ENCODE measurements at regions not wholly inside any gene's neighbourhood (a gene's known extent, or its start where the extent isn't known, plus 50 kb on each side); places are given as distances from the start of the nearest gene placed in this dataset.

- H3K4me3 ChIP-seq (ENCODE audit: low read length), result no peak overlapping the region
- no peak overlapping the region for H3K9ac ChIP-seq (ENCODE audit: low read length)
- no peaks in the 10 kb centered on the region for H3K4me1 ChIP-seq (ENCODE audit: control insufficient read depth, insufficient read depth, low read length)
- no peak overlapping the region for H3K27ac ChIP-seq (ENCODE audit: low read depth, low read length)
- no peaks in the 10 kb centered on the region for H3K36me3 ChIP-seq (ENCODE audit: control insufficient read depth, insufficient read depth, low read length)
- no peaks in the 10 kb centered on the region for H3K27me3 ChIP-seq (ENCODE audit: control insufficient read depth, insufficient read depth, low read length)
Observed at GRCh38 chr4:180179146-180179545, 2064.1 kb upstream of the TENM3 start.

GRCh38 chr4:180189666-180190065 lies 2053.5 kb upstream of the TENM3 start:
- Histone ChIP-seq H3K4me1 (ENCODE audit: control insufficient read depth, insufficient read depth, low read length) (no peaks in the 10 kb centered on the region), H3K9ac (ENCODE audit: low read length) (no peak overlapping the region), H3K36me3 (ENCODE audit: control insufficient read depth, insufficient read depth, low read length) (no peaks in the 10 kb centered on the region), H3K27ac (ENCODE audit: low read depth, low read length) (no peak overlapping the region), H3K4me3 (ENCODE audit: low read length) (no peak overlapping the region), H3K27me3 (ENCODE audit: control insufficient read depth, insufficient read depth, low read length) (no peaks in the 10 kb centered on the region)

DNA sequence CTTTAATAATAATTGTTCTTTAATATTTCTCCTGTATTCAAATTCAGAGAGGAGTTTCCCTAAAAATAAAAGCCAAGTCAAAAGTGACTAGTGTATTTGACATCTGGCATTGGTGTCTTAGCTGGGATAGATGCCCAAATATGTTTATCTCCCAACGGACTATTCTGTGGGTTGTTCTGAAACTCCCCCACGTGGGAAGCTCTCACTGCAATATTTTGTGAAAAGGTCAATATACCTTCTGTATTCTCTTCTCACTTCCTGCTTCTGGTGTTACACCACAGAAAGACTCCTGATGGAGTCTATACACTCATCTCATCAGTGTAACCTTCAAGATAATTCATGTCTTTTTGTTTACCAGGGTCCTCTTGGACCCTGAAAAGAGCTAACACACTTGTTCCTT lies 2052.8 kb upstream of the TENM3 start:
- H3K4me1 ChIP-seq (ENCODE audit: control insufficient read depth, insufficient read depth, low read length), result no peaks in the 10 kb centered on the region
- H3K36me3 ChIP-seq (ENCODE audit: control insufficient read depth, insufficient read depth, low read length), result no peaks in the 10 kb centered on the region
- H3K9ac ChIP-seq (ENCODE audit: low read length), result no peak overlapping the region
- no peak overlapping the region for H3K4me3 ChIP-seq (ENCODE audit: low read length)
- H3K27ac ChIP-seq (ENCODE audit: low read depth, low read length), result no peak overlapping the region
- no peaks in the 10 kb centered on the region for H3K27me3 ChIP-seq (ENCODE audit: control insufficient read depth, insufficient read depth, low read length)

DNA sequence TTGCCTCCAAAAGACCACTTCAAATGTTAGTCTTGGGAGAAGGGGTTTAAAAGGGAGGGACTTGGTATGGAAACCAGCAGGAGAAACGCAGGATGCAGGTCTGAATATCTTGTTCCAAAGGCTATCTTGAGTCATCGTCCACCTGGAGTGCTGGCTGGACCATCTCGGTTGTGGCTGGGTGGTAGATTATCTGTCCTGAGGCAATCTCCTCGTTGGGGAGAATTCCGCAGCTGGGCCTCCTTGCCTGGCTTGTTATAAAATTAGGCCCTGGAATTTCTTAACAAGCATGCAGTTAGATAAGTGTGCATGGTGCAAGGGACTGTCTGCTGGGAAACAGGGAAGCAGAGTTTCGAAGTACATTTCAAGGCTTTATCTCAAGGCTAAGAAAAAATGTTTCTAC lies 2045.7 kb upstream of the TENM3 start:
- Histone ChIP-seq H3K27ac (ENCODE audit: low read depth, low read length) (no peak overlapping the region), H3K36me3 (ENCODE audit: control insufficient read depth, insufficient read depth, low read length) (no peaks in the 10 kb centered on the region), H3K4me1 (ENCODE audit: control insufficient read depth, insufficient read depth, low read length) (no peaks in the 10 kb centered on the region), H3K27me3 (ENCODE audit: control insufficient read depth, insufficient read depth, low read length) (no peaks in the 10 kb centered on the region), H3K9ac (ENCODE audit: low read length) (no peak overlapping the region), H3K4me3 (ENCODE audit: low read length) (no peak overlapping the region)

- Histone ChIP-seq H3K4me3 (ENCODE audit: low read length) (no peak overlapping the region), H3K9ac (ENCODE audit: low read length) (no peak overlapping the region), H3K27ac (ENCODE audit: low read depth, low read length) (no peak overlapping the region), H3K36me3 (ENCODE audit: control insufficient read depth, insufficient read depth, low read length) (no peaks in the 10 kb centered on the region), H3K27me3 (ENCODE audit: control insufficient read depth, insufficient read depth, low read length) (no peaks in the 10 kb centered on the region), H3K4me1 (ENCODE audit: control insufficient read depth, insufficient read depth, low read length) (no peaks in the 10 kb centered on the region)
Observed at GRCh38 chr4:180203349-180203748, 2039.9 kb upstream of the TENM3 start.

DNA sequence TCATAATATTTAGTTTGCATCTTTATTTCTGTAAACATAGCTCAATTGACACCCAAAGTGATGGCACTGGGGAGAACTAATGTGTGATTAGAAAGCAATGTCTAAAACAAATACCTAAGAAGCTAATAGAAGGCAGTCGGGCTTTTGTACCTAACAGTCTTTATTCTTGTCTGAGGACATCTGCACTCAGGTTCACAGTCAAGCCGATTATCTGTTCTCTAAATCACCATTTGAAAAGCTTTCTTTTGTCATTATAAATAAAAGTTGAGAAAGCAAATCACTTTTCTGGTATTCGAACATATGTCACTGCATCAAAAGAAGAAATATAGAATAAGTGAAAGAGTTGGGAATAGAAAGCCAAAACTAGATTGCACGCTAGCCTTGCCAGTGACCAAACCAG lies 2037.9 kb upstream of the TENM3 start:
- Histone ChIP-seq H3K4me1 (ENCODE audit: control insufficient read depth, insufficient read depth, low read length) (no peaks in the 10 kb centered on the region), H3K36me3 (ENCODE audit: control insufficient read depth, insufficient read depth, low read length) (no peaks in the 10 kb centered on the region), H3K9ac (ENCODE audit: low read length) (no peak overlapping the region), H3K27ac (ENCODE audit: low read depth, low read length) (no peak overlapping the region), H3K27me3 (ENCODE audit: control insufficient read depth, insufficient read depth, low read length) (no peaks in the 10 kb centered on the region), H3K4me3 (ENCODE audit: low read length) (no peak overlapping the region)

DNA sequence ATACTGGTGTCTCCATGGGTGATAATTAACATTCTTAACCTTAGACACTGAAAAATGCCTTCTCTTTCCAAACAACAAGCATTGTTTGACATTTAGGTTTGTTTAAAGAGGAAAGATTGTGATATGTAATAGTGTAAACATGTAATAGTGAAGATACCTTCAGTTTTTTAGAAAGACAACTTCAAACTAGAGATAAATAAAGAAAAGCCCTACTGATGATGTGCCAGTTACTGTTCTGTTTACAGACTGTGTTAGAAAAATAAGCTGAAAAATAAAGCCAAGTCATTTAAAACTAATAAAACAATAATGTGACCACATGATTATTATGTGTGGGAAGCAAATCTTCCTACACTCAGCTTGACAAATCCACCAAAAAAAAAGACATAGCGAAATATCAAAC lies 2035.3 kb upstream of the TENM3 start:
- Histone ChIP-seq H3K9ac (ENCODE audit: low read length) (no peak overlapping the region), H3K36me3 (ENCODE audit: control insufficient read depth, insufficient read depth, low read length) (no peaks in the 10 kb centered on the region), H3K27me3 (ENCODE audit: control insufficient read depth, insufficient read depth, low read length) (no peaks in the 10 kb centered on the region), H3K4me3 (ENCODE audit: low read length) (no peak overlapping the region), H3K4me1 (ENCODE audit: control insufficient read depth, insufficient read depth, low read length) (no peaks in the 10 kb centered on the region), H3K27ac (ENCODE audit: low read depth, low read length) (no peak overlapping the region)

- Histone ChIP-seq H3K27ac (ENCODE audit: low read depth, low read length) (no peak overlapping the region), H3K36me3 (ENCODE audit: control insufficient read depth, insufficient read depth, low read length) (no peaks in the 10 kb centered on the region), H3K9ac (ENCODE audit: low read length) (no peak overlapping the region), H3K27me3 (ENCODE audit: control insufficient read depth, insufficient read depth, low read length) (no peaks in the 10 kb centered on the region), H3K4me1 (ENCODE audit: control insufficient read depth, insufficient read depth, low read length) (no peaks in the 10 kb centered on the region), H3K4me3 (ENCODE audit: low read length) (no peak overlapping the region)
Observed at GRCh38 chr4:180217070-180217469, 2026.1 kb upstream of the TENM3 start.

DNA sequence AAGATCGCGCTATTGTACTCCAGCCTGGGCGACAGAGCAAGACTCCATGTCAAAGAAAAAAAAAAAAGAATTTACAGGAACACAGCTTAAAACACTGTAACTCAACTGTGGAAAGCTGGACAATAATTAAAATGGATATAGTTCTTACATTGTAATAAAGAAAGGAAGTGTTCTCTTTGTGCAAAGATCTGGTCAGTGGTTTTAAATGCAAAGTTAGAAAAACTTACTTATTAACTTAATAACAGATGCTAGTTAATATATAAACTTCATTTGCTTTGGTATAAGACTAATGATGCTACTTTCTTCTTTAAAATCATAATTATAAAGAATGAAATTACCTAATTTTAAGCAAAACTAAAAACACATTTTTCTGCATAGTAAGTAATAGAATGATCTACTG lies 2024.1 kb upstream of the TENM3 start:
- no peak overlapping the region for H3K4me3 ChIP-seq (ENCODE audit: low read length)
- no peak overlapping the region for H3K27ac ChIP-seq (ENCODE audit: low read depth, low read length)
- no peaks in the 10 kb centered on the region for H3K27me3 ChIP-seq (ENCODE audit: control insufficient read depth, insufficient read depth, low read length)
- no peaks in the 10 kb centered on the region for H3K36me3 ChIP-seq (ENCODE audit: control insufficient read depth, insufficient read depth, low read length)
- no peaks in the 10 kb centered on the region for H3K4me1 ChIP-seq (ENCODE audit: control insufficient read depth, insufficient read depth, low read length)
- no peak overlapping the region for H3K9ac ChIP-seq (ENCODE audit: low read length)

DNA sequence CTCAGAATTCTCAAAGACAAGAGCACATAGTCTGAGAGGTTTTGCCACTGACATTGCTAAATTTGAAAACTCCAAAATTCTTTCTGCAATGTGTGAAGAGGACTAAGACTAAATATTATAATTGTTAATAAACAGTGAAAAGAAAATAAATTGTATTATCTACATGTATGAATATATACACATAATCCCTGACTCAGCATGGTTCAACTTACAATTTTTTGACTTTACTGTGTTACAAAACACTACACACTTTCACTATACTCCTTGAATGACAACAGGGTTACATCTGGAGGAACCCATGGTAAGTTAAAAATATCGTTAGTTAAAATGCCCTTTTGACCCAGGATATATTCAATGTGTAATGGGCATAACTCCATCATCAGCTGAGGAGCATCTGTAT lies 2017.2 kb upstream of the TENM3 start:
- H3K4me3 ChIP-seq (ENCODE audit: low read length), result no peak overlapping the region
- H3K4me1 ChIP-seq (ENCODE audit: control insufficient read depth, insufficient read depth, low read length), result no peaks in the 10 kb centered on the region
- H3K36me3 ChIP-seq (ENCODE audit: control insufficient read depth, insufficient read depth, low read length), result no peaks in the 10 kb centered on the region
- no peak overlapping the region for H3K27ac ChIP-seq (ENCODE audit: low read depth, low read length)
- no peaks in the 10 kb centered on the region for H3K27me3 ChIP-seq (ENCODE audit: control insufficient read depth, insufficient read depth, low read length)
- H3K9ac ChIP-seq (ENCODE audit: low read length), result no peak overlapping the region

- no peaks in the 10 kb centered on the region for H3K36me3 ChIP-seq (ENCODE audit: control insufficient read depth, insufficient read depth, low read length)
- H3K27me3 ChIP-seq (ENCODE audit: control insufficient read depth, insufficient read depth, low read length), result no peaks in the 10 kb centered on the region
- no peaks in the 10 kb centered on the region for H3K4me1 ChIP-seq (ENCODE audit: control insufficient read depth, insufficient read depth, low read length)
- H3K4me3 ChIP-seq (ENCODE audit: low read length), result no peak overlapping the region
- no peak overlapping the region for H3K27ac ChIP-seq (ENCODE audit: low read depth, low read length)
- H3K9ac ChIP-seq (ENCODE audit: low read length), result no peak overlapping the region
Observed at GRCh38 chr4:180234730-180235129, 2008.5 kb upstream of the TENM3 start.

DNA sequence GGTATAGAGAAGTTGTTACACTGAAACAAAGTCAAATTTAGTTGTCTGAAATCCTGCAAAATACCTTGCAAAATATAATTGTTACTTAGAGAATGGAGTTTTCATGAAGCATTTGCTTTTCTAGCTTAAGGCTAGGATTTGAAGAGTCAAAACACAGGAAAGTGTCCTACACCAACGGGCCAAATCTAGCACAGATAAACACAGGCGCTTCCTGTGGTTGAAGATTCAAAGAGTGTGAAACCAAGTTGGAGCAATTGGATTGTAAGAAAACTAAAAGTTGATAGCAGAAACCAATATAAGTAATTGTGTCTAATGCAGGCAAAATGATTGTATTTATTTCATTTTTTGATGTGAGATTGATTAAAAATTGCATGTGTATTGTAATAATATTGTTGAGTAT lies 2002.5 kb upstream of the TENM3 start:
- no peaks in the 10 kb centered on the region for H3K4me1 ChIP-seq (ENCODE audit: control insufficient read depth, insufficient read depth, low read length)
- no peak overlapping the region for H3K27ac ChIP-seq (ENCODE audit: low read depth, low read length)
- no peak overlapping the region for H3K9ac ChIP-seq (ENCODE audit: low read length)
- H3K4me3 ChIP-seq (ENCODE audit: low read length), result no peak overlapping the region
- H3K27me3 ChIP-seq (ENCODE audit: control insufficient read depth, insufficient read depth, low read length), result no peaks in the 10 kb centered on the region
- H3K36me3 ChIP-seq (ENCODE audit: control insufficient read depth, insufficient read depth, low read length), result no peaks in the 10 kb centered on the region

DNA sequence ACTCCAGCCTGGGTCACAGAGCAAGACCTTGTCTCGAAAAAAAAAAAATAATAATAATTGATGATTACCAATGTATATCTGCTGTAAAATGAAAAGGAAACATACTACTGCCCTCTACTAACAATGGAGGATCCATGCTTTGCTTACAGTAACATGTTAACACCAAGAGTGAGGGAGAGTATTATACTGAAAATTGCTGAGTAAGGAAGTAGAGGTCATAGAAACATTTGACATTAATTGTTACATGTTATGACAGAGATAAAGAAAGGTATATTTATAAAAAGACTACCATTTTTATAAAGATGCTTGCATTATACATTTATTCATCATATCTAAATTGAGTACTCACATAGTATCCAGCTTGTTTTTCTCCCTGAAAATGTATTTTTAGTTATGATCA lies 1989.8 kb upstream of the TENM3 start:
- Histone ChIP-seq H3K4me3 (ENCODE audit: low read length) (no peak overlapping the region), H3K27ac (ENCODE audit: low read depth, low read length) (no peak overlapping the region), H3K9ac (ENCODE audit: low read length) (no peak overlapping the region), H3K27me3 (ENCODE audit: control insufficient read depth, insufficient read depth, low read length) (no peaks in the 10 kb centered on the region), H3K36me3 (ENCODE audit: control insufficient read depth, insufficient read depth, low read length) (no peaks in the 10 kb centered on the region), H3K4me1 (ENCODE audit: control insufficient read depth, insufficient read depth, low read length) (no peaks in the 10 kb centered on the region)

DNA sequence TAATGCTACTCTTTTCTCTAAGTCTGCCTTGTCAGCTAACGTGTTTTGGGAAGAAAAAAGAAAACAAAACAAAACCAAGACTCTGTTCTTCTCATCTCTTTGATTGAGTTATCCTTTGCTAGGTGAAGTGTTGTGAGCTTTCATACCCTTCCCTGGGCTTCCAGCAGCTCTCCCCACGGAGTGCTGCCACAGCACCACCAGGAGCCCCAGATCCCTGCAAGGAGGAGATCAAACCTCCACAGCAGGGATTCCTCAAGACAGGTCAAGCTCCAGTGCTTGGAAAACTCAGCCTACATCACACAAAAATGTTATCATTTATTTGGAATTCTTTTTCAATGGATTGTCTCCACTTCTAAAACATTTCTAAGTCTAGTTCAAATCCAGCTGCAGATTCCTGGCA lies 1981.9 kb upstream of the TENM3 start:
- Histone ChIP-seq H3K36me3 (ENCODE audit: control insufficient read depth, insufficient read depth, low read length) (no peaks in the 10 kb centered on the region), H3K4me1 (ENCODE audit: control insufficient read depth, insufficient read depth, low read length) (no peaks in the 10 kb centered on the region), H3K4me3 (ENCODE audit: low read length) (no peak overlapping the region), H3K27me3 (ENCODE audit: control insufficient read depth, insufficient read depth, low read length) (no peaks in the 10 kb centered on the region), H3K27ac (ENCODE audit: low read depth, low read length) (no peak overlapping the region), H3K9ac (ENCODE audit: low read length) (no peak overlapping the region)
